DND-41 (cell line): ENCODE measurements at regions not wholly inside any gene's neighbourhood (a gene's known extent, or its start where the extent isn't known, plus 50 kb on each side); places are given as distances from the start of the nearest gene placed in this dataset.

Experiments used
- CTCF ChIP-seq: IDR thresholded peaks from 2 replicates; pipeline ENCODE4 v1.5.1; 2012; ENCODE audit warnings: borderline replicate concordance, low read length, moderate library complexity, mild to moderate bottlenecking; ENCODE audit not compliant: poor library complexity, severe bottlenecking; ENCODE audit errors: extremely low read depth
- EZH2 ChIP-seq: IDR thresholded peaks from 3 replicates; pipeline ENCODE4 v1.6.1; 2012; ENCODE audit warnings: borderline replicate concordance, low read depth, mild to moderate bottlenecking, moderate library complexity, low read length, inconsistent platforms; ENCODE audit not compliant: severe bottlenecking

GRCh38 chr10:121276822-121277221, 321.4 kb downstream of the FGFR2 start:
- TF ChIP-seq CTCF (no peak), EZH2 (no peak)
